ENCODE measurements at regions not wholly inside any gene's neighbourhood (a gene's known extent, or its start where the extent isn't known, plus 50 kb on each side); places are given as distances from the start of the nearest gene placed in this dataset.

DNA sequence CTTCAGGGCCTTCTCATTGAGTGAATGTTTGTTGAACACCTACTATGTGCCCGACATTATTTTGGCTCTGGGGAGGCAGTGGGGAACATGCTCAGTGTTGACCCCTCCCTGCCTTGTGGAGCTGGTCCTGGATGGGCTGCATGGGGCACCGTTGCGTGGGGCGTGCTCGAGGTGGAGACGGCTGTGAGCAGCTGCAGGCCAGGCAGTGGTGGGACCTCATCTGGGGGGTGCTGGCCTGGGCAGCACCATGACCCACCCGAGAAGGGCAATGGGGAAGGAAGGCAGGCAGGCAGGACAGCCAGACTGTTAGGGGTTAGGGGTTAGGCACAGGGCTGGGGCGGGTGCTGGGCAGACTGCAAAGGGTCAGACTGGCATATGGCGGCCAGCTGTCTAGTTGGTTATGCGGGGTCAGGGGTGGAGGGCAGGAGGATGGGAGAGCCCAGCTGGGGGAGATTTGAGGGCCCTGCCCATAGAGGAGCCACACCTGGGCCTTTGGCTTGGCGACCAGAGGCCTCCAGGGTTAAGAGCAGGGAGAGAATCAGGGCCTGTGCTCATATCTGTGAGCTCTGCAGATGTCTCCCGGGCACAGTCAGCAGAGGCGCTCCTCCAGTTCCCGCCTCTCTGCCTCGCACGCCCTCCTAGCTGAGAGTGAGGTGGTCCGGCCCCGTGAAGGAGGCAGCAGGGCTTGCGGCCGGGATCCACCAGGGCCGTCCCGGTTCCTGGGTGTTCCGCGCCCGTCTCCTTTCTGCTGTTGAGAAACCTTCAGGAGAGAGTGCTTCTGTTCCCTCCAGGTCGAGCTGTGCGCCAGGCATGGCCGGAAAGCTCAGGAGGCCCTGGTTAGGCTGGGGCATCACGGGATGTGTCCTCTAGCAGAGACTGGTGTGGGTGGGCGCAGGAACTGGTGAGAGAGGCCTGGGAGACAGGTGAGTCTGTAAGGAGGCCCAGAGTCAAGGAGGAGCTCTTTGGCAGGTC, 73.3 kb downstream of the RGS12 start:
- TF ChIP-seq, protein P1, sequence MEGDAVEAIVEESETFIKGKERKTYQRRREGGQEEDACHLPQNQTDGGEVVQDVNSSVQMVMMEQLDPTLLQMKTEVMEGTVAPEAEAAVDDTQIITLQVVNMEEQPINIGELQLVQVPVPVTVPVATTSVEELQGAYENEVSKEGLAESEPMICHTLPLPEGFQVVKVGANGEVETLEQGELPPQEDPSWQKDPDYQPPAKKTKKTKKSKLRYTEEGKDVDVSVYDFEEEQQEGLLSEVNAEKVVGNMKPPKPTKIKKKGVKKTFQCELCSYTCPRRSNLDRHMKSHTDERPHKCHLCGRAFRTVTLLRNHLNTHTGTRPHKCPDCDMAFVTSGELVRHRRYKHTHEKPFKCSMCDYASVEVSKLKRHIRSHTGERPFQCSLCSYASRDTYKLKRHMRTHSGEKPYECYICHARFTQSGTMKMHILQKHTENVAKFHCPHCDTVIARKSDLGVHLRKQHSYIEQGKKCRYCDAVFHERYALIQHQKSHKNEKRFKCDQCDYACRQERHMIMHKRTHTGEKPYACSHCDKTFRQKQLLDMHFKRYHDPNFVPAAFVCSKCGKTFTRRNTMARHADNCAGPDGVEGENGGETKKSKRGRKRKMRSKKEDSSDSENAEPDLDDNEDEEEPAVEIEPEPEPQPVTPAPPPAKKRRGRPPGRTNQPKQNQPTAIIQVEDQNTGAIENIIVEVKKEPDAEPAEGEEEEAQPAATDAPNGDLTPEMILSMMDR (IDR thresholded peaks at IDR 0.05): no peak
- no peak for TF ChIP-seq POLR2A (IDR thresholded peaks at IDR 0.05)
- TF ChIP-seq POLR2AphosphoS5 (IDR thresholded peaks at IDR 0.05): no peak
- no peak for TF ChIP-seq EP300 (IDR thresholded peaks at IDR 0.05)

Data from stomach (tissue), 4 donors.